Activated B cell treated with CpG ODN at 0.5 μM for 24 hours (primary cell): ENCODE measurements at regions not wholly inside any gene's neighbourhood (a gene's known extent, or its start where the extent isn't known, plus 50 kb on each side); places are given as distances from the start of the nearest gene placed in this dataset.

Source experiments
- ATAC-seq: fragments of 200-7000 bp; cut with Tn5 transposase; one replicate; pipeline ENCODE4 v1.10.0; 2021; ENCODE audit warnings: low read depth, mild to moderate bottlenecking, moderate library complexity
- CTCF ChIA-PET: fragments of 350-600 bp; sonication (Branson Sonifier 250); formaldehyde crosslinking; loops from one replicate; lab custom pipeline; 2021; ENCODE audit warnings: antibody characterized with exemption; lab: Charles Lee
- POLR2A ChIA-PET: fragments of 350-600 bp; sonication (Branson Sonifier 250); formaldehyde crosslinking; loops from one replicate; lab custom pipeline; 2021; ENCODE audit warnings: antibody characterized with exemption; lab: Charles Lee
- DNase-seq: peaks from one replicate; pipeline ENCODE4 v3.0.0; 2022
- H3K27ac Mint-ChIP-seq: one replicate; pipeline ENCODE4 v1.8.0; 2020; ENCODE audit warnings: mixed read lengths
- H3K27me3 Mint-ChIP-seq: one replicate; pipeline ENCODE4 v1.8.0; 2021; ENCODE audit warnings: mixed read lengths
- H3K36me3 Mint-ChIP-seq: one replicate; pipeline ENCODE4 v1.8.0; 2021; ENCODE audit warnings: low read depth, mixed read lengths
- H3K4me1 Mint-ChIP-seq: one replicate; pipeline ENCODE4 v1.8.0; 2021; ENCODE audit warnings: mixed read lengths
- H3K4me3 Mint-ChIP-seq: one replicate; pipeline ENCODE4 v1.8.0; 2020; ENCODE audit warnings: mild to moderate bottlenecking, mixed read lengths
- H3K9me3 Mint-ChIP-seq: one replicate; pipeline ENCODE4 v1.8.0; 2020; ENCODE audit warnings: mixed read lengths
- CTCF ChIP-seq: fragments of 200-600 bp; IDR thresholded peaks from one replicate; pipeline ENCODE4 v1.8.0; 2022; ENCODE audit warnings: antibody characterized with exemption, mild to moderate bottlenecking
- intact Hi-C: fragments of 100-400 bp; cut with micrococcal nuclease; formaldehyde crosslinking; loops from one replicate; pipeline ENCODE4 v1.15.1; 2024

GRCh38 chrX:99480728-99481127, 929.3 kb downstream of the PCDH19 start:
- Mint-ChIP-seq H3K27me3 (no peaks in the 10 kb centered on the region), H3K36me3 (no peaks in the 10 kb centered on the region), H3K4me1 (no peaks in the 10 kb centered on the region), H3K4me3 (no peak overlapping the region), H3K27ac (no peak overlapping the region), H3K9me3 (no peaks in the 10 kb centered on the region)
- POLR2A ChIA-PET = no interaction called here
- TF ChIP-seq CTCF = no peak
- intact Hi-C loops = no loop called here
- no peak for DNase-seq
- no peak for ATAC-seq
- CTCF ChIA-PET = no interaction called here

GRCh38 chrX:99469439-99469838, 940.6 kb downstream of the PCDH19 start:
- intact Hi-C loops = no loop called here

GRCh38 chrX:99468993-99469392, 941.1 kb downstream of the PCDH19 start:
- Mint-ChIP-seq H3K27ac (no peak overlapping the region), H3K4me3 (no peak overlapping the region), H3K4me1 (no peaks in the 10 kb centered on the region), H3K36me3 (no peaks in the 10 kb centered on the region), H3K9me3 (no peaks in the 10 kb centered on the region), H3K27me3 (no peaks in the 10 kb centered on the region)
- ChIA-PET POLR2A (no interaction called here), CTCF (no interaction called here)
- TF ChIP-seq CTCF = no peak
- no peak for DNase-seq
- intact Hi-C loops = no loop called here
- no peak for ATAC-seq

More at GRCh38 chrX:99469439-99469838, 940.6 kb downstream of the PCDH19 start:
- Mint-ChIP-seq H3K36me3 (no peaks in the 10 kb centered on the region), H3K27ac (no peak overlapping the region), H3K4me3 (no peak overlapping the region), H3K4me1 (no peaks in the 10 kb centered on the region), H3K9me3 (no peaks in the 10 kb centered on the region), H3K27me3 (no peaks in the 10 kb centered on the region)
- no peak for TF ChIP-seq CTCF
- ChIA-PET POLR2A (no interaction called here), CTCF (no interaction called here)
- ATAC-seq (no peak), DNase-seq (no peak)

GRCh38 chrX:99461223-99461622, 948.9 kb downstream of the PCDH19 start:
- no peak for DNase-seq
- H3K36me3 Mint-ChIP-seq = no peaks in the 10 kb centered on the region
- no peak overlapping the region for H3K4me3 Mint-ChIP-seq
- no peaks in the 10 kb centered on the region for H3K4me1 Mint-ChIP-seq
- intact Hi-C loops = no loop called here
- ATAC-seq = no peak
- TF ChIP-seq CTCF = no peak
- H3K27ac Mint-ChIP-seq = no peak overlapping the region
- ChIA-PET POLR2A (no interaction called here), CTCF (no interaction called here)
- peaks cover 5% of the 10 kb centered on the region for H3K9me3 Mint-ChIP-seq
- no peaks in the 10 kb centered on the region for H3K27me3 Mint-ChIP-seq

GRCh38 chrX:99445336-99445735, 964.7 kb downstream of the PCDH19 start:
- ATAC-seq = no peak
- DNase-seq = no peak
- intact Hi-C loops = no loop called here
- Mint-ChIP-seq H3K27me3 (no peaks in the 10 kb centered on the region), H3K4me1 (no peaks in the 10 kb centered on the region), H3K36me3 (no peaks in the 10 kb centered on the region), H3K4me3 (no peak overlapping the region), H3K9me3 (peaks cover 4% of the 10 kb centered on the region), H3K27ac (no peak overlapping the region)
- POLR2A ChIA-PET = no interaction called here
- CTCF ChIA-PET = no interaction called here
- no peak for TF ChIP-seq CTCF
